Eye (tissue), 1 donor: ENCODE measurements at regions not wholly inside any gene's neighbourhood (a gene's known extent, or its start where the extent isn't known, plus 50 kb on each side); places are given as distances from the start of the nearest gene placed in this dataset.

Source experiments
- DNase-seq: peaks from one replicate; pipeline ENCODE4 v3.0.0-alpha.2; 2015

DNA sequence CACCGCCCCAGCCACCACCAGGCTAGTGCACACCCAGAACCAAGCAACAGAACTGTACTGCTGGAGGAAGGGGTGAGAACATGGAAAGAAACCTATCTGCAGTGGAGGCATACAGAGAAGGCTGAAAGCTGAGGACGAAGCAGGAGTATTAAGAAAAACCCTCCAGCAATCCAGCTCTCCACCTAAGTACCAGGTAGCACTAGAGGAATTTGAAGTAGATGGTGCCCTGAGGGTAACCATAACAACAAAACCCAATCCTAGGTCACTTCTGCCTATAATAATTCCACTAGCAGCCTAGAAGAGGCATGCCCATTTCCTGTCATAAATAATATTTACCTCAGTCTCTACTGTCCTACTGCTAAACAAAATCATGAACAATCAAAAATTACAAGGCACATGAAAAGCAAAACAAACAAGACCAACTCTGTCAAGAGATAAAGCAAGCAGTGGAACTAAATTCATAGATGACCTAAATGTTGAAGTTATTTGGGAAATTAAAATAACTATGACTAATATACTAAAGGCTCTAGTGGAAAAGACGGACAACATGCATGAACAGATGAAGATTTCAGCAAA, 51.1 kb downstream of the HYCC1 start:
- DNase-seq: no peak

DNA sequence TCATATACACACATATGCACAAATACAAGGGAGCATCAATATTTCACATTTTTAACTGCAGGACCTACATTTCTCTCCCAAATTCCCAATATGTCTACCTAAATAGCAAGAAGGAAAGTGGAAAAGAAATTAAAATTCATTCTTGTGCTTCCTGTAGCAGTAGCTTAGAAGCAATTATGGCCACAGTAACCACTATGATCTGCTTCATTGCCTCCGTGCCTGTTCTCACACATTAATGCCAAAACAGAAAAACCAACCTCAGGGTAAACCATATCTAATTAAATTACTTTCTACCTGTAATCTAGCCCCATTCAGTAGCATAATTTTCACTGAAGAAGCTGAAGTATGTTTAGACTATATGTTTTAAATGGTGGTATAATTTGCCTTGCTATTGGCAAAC, 55.2 kb downstream of the HYCC1 start:
- DNase-seq: no peak

DNA sequence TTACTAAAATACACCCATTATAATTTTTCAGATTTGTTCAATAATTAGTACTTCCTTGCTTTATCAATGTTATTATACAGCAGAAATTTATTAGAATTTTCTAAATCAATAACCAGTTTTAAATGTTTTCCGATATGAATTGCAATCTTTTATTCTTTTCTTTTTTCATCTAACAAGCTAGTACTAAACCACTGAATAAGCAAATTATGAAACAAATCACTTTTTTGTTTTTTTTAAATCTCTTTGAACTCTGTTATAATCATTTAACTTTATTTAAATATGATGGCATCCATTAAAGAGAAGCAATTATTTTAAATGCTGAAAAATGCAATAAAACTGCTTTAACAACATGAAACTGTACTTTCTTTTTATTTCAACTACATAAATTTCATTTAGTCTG, 59.7 kb downstream of the HYCC1 start:
- DNase-seq: no peak

DNA sequence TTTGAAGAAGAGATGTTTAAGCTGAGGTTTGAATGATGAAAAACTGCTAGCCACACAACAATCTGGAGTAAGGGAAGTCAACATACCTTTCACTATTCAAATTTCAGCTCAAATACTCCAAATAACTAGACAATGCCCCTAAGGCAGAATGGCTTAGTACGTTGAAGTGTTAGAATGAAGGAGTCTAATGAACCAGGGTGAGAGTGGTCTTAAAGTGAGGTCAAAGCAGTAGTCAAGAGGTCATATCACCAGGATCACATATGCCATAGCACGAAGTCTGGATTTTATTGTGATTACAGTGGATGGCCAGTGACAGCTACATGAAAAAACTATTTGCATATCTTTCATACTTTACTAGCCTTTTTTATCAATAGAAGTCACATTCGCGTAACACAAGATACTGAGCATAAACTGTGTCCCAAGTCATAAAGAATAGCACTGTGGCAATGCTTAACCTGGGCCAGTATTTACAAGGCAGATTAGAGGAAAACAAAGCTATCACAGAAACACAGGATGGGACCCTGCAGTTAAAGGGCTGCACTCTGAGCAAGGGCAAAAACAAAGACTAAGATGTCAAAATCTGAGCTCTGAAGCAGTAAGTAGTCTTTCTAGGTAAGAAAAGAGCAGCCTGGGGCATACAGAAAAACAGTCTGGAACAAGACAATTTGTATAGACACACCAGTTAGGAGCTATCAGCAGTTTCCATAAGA, 61.5 kb downstream of the HYCC1 start:
- DNase-seq: no peak

DNA sequence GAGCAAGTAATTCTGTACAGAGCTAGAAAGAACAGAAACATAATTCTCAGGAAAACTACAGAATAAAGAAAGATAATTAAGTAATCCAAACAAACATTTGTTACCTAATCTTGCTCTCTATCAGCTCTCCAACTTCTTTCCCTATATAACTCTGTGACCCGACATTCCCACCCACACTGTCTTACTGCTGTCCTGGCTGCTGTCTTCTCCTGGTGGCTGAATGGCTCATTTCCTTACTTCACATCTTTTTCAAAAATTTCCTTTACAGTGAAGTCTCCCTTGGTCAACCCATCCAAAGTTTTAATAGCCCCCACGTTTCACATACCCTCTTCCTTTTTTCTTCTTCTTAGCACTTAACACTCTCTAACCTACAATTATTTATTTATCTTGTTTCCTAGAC, 64.0 kb downstream of the HYCC1 start:
- DNase-seq: no peak

DNA sequence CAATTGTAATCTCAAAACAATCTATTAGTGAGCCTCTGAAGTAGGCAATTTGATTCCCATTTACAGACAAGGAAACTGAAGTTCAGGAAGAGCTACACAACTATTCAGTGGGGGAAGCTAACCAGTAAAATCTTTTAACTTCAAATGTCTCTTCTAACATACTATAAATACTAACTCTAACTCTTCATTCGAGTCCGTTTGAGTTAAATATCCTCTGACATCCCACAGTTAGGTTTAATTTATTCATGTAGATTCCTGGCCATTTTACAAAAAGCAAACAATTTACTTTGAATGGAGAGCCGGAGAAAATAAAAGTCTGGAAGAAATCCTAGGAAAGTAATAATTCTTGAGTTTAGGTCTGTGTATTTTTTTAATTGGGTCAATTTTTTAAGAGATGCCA, 64.7 kb downstream of the HYCC1 start:
- DNase-seq: no peak

DNA sequence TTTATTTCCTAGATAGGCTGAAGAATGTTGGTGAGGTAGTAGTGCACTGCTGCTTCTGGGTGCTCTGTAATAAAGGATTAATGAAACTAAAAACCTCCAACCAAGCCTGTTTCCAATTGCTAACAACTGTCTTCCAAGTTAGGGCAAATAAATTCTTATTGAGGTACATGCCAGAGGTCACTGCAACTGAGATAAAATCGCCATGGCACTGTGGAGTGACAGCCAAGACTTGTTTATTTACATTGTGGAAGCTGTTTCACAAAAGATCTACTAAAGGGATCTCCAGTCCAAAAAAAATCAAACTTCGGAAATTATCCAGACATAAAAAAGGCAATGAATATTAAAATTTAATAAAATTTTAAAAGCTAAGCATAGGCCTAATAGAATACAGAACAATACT, 65.2 kb downstream of the HYCC1 start:
- DNase-seq: no peak

DNA sequence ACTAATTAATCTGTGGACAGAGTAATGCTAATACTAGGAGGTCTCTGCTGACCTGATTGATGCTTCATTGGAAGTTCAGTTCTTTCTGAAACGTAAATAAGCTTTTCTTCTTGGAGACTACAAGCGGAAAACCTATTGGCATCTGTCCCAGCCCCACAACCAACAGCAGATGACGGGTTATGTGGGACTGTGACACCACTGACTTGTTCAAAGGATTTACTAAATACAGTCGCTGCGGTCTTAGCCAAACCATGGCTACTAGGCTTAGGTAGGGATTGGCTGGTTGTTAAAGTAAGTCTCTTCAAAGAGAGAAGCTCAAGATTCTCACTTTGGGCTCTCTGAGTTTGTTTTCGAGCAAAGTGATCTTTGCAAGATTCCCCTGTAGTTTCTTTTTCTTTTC, 68.3 kb downstream of the HYCC1 start:
- DNase-seq: no peak

DNA sequence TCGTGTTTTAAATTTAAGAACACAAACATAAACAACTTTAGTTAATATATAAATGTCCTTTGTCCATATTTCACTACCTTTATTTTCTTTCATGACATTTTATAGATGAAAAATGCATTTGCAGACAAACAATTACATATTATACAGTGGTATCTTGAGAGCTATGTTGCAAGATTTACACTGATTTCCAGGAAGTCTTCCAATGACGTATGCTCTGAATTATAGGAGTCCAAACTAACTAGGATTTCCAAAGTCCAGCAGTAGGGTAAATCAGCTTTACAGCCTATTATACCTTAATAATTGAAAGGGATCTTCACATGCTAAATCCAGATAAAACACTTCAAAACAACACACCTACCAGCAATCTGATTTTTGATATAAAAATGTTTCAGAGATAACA, 69.4 kb downstream of the HYCC1 start:
- no peak for DNase-seq

DNA sequence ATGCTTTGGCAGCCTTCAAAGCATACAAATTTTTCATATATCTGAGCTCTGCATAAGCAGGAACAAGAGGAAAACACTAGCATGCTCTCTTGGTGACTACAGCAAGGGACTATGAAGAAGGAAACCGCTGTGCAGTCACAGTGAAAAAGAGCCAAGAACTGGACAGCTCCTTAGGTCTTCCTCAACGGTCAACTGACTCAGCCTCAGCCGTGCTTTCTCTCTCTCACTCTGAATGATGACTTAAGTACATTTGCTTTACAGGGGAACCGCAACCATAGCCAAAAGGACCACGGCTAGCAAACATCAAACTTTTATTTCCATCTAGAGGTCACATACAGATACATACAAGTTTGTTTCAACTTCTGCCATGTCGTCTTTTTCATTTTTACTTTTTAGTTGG, 69.9 kb downstream of the HYCC1 start:
- DNase-seq: no peak

DNA sequence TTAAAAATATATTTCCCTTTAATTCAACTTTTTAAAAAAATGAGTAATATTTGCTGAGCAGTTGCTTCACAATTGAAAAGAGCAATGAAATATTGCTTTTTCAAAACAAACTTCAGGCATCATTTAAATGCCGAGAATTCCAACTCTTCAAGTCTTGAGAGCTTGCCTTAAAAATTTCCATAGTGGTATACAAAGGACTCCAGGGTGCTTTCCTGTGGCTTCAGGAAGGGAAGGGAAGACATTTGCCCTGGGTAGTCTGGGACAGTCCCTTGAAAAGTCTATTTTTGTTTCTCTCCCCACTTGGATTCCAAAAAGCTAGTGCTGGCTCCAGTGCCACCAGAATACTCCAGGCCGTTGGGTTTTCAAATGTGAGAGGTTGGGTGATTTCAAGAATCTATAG, 71.7 kb downstream of the HYCC1 start:
- DNase-seq: no peak

DNA sequence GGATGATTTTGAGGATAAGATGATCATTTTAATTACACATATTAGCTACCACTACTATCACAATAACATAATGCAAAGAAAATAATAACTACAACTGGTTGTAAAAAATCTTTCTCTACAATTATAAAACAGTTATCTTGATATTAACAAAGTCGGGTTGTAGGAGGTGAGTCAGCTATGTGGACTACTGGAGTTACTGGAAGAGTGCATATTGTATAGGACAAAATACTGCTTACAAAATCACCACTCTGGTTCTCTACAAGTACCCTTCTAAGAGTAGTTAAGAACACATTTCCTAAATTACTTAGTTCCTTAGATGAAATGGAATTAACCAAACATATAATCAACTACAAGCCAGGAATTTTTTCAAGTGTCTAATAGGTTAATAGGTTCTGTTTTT, 74.1 kb downstream of the HYCC1 start:
- no peak for DNase-seq

DNA sequence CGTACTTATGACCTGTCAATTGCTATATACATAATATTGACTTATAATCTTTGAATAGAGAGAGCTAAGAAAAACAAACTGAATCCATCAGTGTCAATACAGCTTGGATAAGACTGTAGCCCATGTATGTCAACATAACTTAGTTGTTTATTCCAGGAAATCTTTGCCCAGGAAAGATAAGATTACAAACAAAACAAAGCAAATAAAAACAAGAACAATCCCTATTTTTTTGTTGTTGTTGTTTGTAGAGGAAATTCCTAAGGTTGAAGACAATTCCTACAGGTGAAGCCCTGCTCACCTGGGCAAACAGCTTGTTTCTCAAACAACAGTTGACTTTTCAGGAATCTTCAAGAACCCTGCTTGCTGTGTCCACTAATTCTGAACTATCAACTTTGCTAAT, 76.0 kb downstream of the HYCC1 start:
- no peak for DNase-seq

DNA sequence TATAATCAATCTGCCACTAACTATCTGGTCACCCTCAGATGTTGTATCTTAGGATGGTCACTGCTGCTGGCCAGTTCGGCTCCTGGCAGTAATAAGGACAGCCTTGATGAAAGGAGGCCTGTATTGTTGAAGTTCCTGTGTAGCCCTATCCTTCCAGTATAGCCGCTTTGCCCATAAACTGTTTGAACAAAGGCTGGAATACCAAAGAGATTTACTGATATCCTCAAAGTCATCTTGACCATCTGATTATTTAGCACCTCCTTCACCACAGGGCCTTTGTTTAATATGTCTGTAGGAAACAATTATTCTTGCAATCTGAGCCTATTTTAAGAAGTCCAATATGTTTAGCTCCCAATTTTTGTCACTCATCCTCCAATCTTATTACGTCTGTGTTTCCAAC, 77.7 kb downstream of the HYCC1 start:
- DNase-seq: no peak

DNA sequence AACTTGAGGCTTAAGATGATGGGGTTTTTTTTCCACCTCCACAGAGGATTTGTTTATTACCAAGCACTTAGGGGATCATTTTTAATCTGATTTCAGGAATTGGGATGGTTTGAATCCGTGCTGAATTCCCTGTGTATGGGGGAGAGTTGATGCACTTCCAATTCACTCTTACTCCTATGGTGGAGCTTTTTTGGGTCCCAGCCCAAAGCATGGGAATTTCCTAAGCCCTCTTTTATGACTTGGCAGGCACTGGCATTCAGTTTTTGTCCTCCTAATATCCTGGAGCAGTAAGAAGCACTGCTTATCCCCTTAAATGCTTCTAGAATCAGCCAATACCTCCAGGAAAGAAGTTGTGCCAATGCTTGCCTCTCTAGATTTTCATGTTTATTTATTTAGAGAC, 78.7 kb downstream of the HYCC1 start:
- DNase-seq: no peak

DNA sequence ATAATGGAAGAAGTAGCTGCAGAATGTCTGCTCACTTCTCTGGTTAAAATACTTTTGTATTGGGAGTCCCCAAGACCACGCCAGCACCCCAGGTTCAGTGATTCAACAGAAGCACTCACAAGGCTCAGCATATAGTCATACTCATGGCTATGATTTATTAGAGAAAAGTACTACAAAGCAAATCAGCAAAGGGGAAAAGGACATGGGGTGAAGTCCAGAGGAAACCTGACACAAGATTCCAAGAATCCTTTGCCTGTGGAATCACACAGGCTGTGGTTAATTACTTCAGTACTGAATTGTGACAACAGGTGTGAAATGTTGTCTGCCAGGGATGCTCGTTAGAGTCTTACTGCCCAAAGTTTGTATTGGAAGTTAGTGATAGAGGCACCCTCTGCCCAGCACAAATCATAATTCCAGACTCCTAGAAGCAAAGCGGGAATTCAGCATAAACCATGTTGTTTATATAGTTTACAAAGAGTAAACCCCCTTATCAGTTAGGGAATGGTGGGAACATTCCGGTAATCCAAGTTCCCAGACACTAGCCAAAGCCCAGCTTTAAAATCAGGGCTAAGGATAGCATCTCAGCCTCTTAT, 79.4 kb downstream of the HYCC1 start:
- DNase-seq: no peak

DNA sequence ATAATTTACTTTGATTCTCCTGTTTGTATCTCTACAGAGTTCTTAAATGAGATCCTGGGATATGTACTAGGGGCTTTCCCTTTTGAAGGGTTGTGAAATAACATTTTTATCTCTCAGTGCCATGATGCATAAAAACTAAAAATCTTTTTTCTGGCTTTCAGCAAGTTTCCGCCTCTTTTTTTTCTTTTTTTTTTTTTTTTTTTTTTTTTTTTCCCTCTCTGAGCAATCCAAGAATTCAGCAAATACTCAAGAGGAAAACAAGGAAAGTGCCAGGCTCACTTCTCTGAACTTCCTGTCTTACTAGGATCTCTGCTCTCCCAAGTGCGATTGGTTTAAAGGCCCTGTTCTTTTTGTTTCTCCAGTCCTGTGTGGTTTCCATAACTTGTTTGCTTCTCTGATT, 79.9 kb downstream of the HYCC1 start:
- no peak for DNase-seq

DNA sequence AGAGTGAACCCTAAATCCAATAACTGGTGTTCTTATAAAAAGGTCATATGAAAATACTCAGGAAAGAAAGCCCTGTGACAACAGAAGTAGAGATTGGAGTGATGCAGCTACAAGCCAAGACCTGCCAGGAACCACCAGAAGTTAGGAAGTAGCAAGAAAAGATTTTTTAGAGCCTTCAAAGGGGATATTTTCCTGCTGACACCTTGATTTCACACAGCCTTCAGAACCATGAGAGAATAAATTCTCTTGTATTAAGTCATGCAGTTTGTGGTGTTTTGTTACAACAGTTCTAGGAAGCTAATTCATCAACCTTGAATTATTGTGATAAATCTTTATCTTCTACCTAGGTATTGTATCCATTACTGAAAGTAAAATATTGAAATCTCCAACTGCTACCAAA, 81.0 kb downstream of the HYCC1 start:
- no peak for DNase-seq

DNA sequence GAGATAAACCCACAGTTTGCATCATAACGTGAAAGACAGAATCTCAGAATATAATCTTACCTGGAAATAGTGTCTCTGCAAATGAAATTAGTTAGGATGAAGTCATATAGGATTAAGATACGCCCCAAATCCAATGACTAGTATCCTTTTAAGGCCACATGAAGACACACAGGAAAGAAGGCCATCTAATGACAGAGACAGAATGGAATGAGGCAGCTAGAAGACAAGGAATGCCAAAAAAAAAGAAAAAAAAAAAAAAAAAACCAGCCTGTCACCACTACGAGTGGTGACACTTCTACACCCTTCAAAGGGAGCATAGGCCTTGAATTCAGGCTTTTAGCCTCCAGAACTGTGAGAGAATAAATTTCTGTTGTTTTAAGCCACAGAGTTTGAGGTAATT, 82.9 kb downstream of the HYCC1 start:
- no peak for DNase-seq

DNA sequence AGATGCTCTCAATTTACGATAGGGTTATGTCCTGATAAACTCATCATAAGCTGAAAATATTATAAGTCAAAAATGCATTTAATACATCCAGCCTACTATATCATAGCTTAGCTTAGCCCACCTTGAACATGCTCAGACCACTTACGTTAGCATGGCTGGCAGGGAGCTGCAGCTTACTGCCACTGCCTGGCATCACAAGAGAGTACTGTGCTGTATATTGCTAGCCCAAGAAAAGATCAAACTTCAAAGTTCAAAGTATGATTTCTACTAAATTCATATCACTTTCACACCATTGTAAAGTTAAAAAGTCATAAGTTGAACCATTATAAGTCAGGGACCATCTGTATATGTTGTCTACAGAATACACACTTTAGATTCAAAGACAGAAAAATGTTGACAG, 91.6 kb downstream of the HYCC1 start:
- DNase-seq: no peak

DNA sequence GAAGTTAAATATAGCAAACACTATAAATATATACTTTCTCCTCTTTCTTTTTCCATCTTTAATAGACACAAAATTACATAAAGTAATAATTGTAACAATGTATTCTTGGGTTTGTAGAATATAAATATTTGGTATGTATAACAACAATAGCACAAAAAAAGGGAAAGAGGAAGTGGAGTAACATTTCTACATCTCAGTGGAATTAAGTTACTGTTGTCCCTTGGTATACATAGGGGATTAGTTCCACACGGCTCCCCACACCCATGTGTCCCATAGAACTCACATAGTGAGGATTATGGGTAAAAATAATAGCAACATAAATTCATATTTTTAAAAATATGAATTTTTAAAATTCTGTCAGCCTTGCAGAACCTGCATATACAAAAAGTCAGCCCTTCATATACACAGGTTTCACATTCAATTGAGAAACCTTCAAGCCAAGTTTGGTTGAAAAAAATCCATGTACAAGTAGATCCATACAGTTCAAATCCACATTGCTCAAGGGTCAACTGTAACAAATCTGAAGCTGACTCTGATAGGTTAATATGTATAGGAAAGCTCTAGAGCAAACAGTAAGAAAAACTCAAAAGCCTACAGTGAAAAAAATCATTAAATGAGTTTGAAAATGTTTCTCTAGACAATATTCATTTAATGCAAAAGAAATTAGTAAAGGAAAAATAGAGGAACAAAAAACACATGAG, 92.4 kb downstream of the HYCC1 start:
- no peak for DNase-seq

DNA sequence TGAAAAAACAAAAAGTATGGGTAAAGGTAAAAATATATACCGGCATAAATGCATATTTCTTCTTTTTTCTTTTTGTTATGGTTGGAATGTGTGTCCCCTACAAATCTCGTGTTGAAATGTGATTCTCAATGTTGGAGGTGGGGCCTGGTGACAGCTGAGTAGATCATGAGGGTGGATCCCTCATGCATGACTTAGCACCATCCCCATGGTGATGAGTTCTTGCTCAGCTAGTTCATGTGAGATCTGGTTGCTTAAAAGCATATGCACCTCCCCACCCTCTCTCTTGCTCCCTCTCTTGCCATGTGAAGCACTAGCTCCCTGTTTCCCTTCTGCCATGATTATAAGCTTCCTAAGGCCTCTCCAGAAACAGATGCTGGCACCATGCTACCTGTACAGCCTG, 93.3 kb downstream of the HYCC1 start:
- no peak for DNase-seq

DNA sequence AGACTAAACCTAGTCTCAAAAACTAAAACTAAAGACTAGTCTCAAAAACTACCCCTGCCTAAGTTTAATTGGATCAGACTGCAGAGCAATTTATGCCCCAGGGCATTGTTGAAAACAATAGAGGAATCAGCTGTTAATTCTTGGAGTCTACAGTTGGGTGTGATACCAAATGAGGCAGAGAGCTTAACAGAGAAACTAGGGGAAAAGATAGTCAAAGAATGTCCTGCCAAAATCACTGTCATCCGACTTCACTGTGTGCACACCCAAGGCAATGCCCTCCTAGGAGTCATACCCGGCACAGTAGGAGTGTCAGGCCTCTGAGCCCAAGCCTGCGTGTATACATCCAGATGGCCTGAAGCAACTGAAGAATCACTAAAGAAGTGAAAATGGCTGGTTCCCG, 90.5 kb upstream of the TOMM7 start:
- DNase-seq: no peak

DNA sequence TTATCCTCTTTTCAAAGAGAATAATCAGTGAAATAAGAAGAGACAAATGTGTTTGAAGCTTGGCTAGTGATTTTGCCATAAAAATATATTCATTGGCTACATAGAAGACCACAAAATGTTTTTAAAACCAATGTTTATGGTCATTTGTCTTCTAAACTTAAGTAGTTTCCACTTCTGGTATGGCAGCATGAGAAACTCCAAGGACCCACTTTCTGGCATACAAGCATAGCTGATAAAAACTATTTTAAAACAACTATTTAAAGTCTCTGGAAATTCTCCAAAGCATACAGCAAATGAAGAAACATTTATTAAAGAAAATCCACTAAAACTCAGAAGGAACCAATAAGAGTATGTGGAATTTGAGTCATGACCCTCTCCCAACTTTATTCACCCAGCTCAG, 89.2 kb upstream of the TOMM7 start:
- DNase-seq: no peak
